Limb (tissue), 2 donors: ENCODE measurements at regions not wholly inside any gene's neighbourhood (a gene's known extent, or its start where the extent isn't known, plus 50 kb on each side); places are given as distances from the start of the nearest gene placed in this dataset.
"Not testable (repeated sequence)": the region's sequence is repeated elsewhere in the genome, so short reads cannot be mapped to it uniquely, and the experiment has no call there.

Experiments
- DNase-seq, 2 donors: peaks; one replicate each; pipeline ENCODE4 v3.0.0-alpha.2; 2016; ENCODE audit errors: extremely low spot score in 2 of 2

GRCh38 chrY:3491423-3491822, 87.4 kb upstream of the TGIF2LY start:
- DNase-seq = not testable (repeated sequence)

- not testable (repeated sequence) for DNase-seq
Observed at GRCh38 chrY:3494539-3494938, 84.3 kb upstream of the TGIF2LY start.

DNA sequence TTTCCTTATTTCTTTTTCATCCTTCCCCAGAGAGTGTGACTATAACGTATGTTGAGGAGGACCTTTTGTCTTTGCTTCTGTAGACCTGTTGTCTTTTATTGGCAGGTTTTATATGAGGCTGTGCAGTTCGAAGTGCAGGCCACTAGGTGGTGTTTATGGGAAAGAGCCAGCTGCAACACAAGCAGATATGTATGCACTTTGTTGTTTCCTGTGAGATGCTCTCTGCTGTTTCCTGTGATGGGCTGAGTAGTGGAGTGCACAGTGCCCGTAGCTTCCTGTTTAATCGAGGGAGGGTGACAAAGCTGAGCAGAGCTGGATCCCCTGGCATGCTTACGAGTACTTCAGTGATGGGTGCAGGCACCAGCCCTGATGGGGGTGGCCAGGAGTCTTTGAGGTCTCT, 51.8 kb upstream of the TGIF2LY start:
- DNase-seq = peak in 1 of 2 donors; percentile 0
